Colonic mucosa (tissue), 4 donors: ENCODE measurements at regions not wholly inside any gene's neighbourhood (a gene's known extent, or its start where the extent isn't known, plus 50 kb on each side); places are given as distances from the start of the nearest gene placed in this dataset.

Source experiments
- DNase-seq: peaks from one replicate; pipeline ENCODE4 v3.0.0-alpha.2; 2020
- H3K27ac ChIP-seq: fragments of 200-600 bp; one replicate; pipeline ENCODE4 v1.8.0; 2021
- H3K27me3 ChIP-seq: fragments of 200-600 bp; one replicate; pipeline ENCODE4 v1.8.0; 2021
- H3K36me3 ChIP-seq: fragments of 200-600 bp; one replicate; pipeline ENCODE4 v1.8.0; 2021
- H3K4me1 ChIP-seq: fragments of 200-600 bp; one replicate; pipeline ENCODE4 v1.8.0; 2021; ENCODE audit warnings: mild to moderate bottlenecking
- H3K4me3 ChIP-seq: fragments of 200-600 bp; one replicate; pipeline ENCODE4 v1.8.0; 2021
- H3K9ac ChIP-seq, 2 donors: one replicate each; pipeline ENCODE4 v1.7.0; 2013; ENCODE audit warnings: control low read depth in 2 of 2, low read depth in 2 of 2, low read length in 2 of 2
- H3K9me3 ChIP-seq: fragments of 200-600 bp; one replicate; pipeline ENCODE4 v1.8.0; 2021
- CTCF ChIP-seq: fragments of 200-600 bp; IDR thresholded peaks from one replicate; pipeline ENCODE4 v1.8.0; 2022; ENCODE audit warnings: antibody characterized with exemption, mild to moderate bottlenecking
- intact Hi-C: fragments of 100-400 bp; cut with DNase I; formaldehyde crosslinking; loops from one replicate; pipeline ENCODE4 v1.14.1; 2022
- donor health status: healthy.
- donor health status: DM: no; HTN: no; CAD: no.
- donor health status: DM: no; HTN: no; CAD: no.

GRCh38 chr21:25133939-25134338 is 473.3 kb downstream of the MRPL39 start:
- intact Hi-C loops, result no loop called here
- no peaks in the 10 kb centered on the region for H3K27me3 ChIP-seq
- H3K4me3 ChIP-seq, result no peak overlapping the region
- H3K27ac ChIP-seq, result no peak overlapping the region
- H3K36me3 ChIP-seq, result no peaks in the 10 kb centered on the region
- TF ChIP-seq CTCF, result no peak
- H3K9me3 ChIP-seq, result peaks cover 4% of the 10 kb centered on the region
- no peaks in the 10 kb centered on the region for H3K4me1 ChIP-seq
- no peak overlapping the region for H3K9ac ChIP-seq
- no peak for DNase-seq

- no peak overlapping the region for H3K27ac ChIP-seq
- no peak for TF ChIP-seq CTCF
- no peaks in the 10 kb centered on the region for H3K36me3 ChIP-seq
- no peak for DNase-seq
- no peaks in the 10 kb centered on the region for H3K4me1 ChIP-seq
- H3K27me3 ChIP-seq, result no peaks in the 10 kb centered on the region
- no peak overlapping the region for H3K9ac ChIP-seq
- intact Hi-C loops, result no loop called here
- H3K9me3 ChIP-seq, result peaks cover 4% of the 10 kb centered on the region
- no peak overlapping the region for H3K4me3 ChIP-seq
Observed at GRCh38 chr21:25127811-25128210, 479.5 kb downstream of the MRPL39 start.

DNA sequence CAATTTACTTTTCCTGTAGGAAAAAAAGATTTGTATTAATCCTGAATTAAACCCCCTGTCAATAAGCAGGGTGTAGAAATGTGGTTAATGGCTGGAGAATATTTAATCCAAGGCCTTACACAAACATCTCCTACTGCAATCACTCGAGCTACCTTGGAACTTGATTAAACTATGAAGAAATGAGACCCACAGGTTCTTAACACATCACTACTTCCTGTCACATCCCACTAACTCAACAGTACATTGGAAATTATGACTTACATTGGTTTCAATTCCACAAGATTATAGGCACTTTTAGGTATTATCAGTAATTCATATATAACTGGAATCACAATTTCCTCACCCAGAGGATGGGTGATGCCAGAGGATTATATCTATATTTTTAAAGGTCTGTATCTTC is 480.3 kb downstream of the MRPL39 start:
- Histone ChIP-seq H3K27ac (no peak overlapping the region), H3K9me3 (peaks cover 4% of the 10 kb centered on the region), H3K36me3 (no peaks in the 10 kb centered on the region), H3K4me3 (no peak overlapping the region), H3K9ac (no peak overlapping the region), H3K27me3 (no peaks in the 10 kb centered on the region), H3K4me1 (no peaks in the 10 kb centered on the region)
- DNase-seq, result no peak
- no peak for TF ChIP-seq CTCF
- intact Hi-C loops, result no loop called here

DNA sequence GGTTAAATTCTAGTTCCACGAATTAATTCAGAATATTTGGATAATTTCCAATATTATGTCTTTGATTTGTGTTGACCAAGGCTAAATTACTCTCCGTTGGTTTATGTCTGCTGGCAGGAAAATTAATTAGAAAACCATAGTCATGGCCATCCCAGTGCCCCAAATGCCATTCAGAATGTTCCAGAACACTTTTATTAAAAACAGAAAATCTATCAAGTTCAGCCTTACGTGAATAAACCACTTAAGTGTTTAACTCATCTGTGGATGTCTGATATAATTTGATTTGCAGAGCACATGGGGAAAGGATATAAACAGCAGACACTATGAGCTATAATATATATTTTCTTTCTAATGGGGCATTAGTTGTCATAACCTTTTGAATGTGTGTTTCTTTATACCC is 480.7 kb downstream of the MRPL39 start:
- Histone ChIP-seq H3K9me3 (peaks cover 4% of the 10 kb centered on the region), H3K9ac (no peak overlapping the region), H3K27ac (no peak overlapping the region), H3K4me3 (no peak overlapping the region), H3K27me3 (no peaks in the 10 kb centered on the region), H3K4me1 (no peaks in the 10 kb centered on the region), H3K36me3 (no peaks in the 10 kb centered on the region)
- no peak for TF ChIP-seq CTCF
- no peak for DNase-seq
- intact Hi-C loops, result no loop called here

- intact Hi-C loops, result no loop called here
- H3K27ac ChIP-seq, result no peak overlapping the region
- no peaks in the 10 kb centered on the region for H3K36me3 ChIP-seq
- no peak for TF ChIP-seq CTCF
- DNase-seq, result no peak
- H3K9me3 ChIP-seq, result no peaks in the 10 kb centered on the region
- H3K4me1 ChIP-seq, result no peaks in the 10 kb centered on the region
- H3K4me3 ChIP-seq, result no peak overlapping the region
- H3K27me3 ChIP-seq, result no peaks in the 10 kb centered on the region
- H3K9ac ChIP-seq, result no peak overlapping the region
Observed at GRCh38 chr21:25118648-25119047, 488.6 kb downstream of the MRPL39 start.

- no peaks in the 10 kb centered on the region for H3K36me3 ChIP-seq
- no peak for TF ChIP-seq CTCF
- no peak overlapping the region for H3K27ac ChIP-seq
- no peak overlapping the region for H3K4me3 ChIP-seq
- H3K9ac ChIP-seq, result no peak overlapping the region
- H3K9me3 ChIP-seq, result no peaks in the 10 kb centered on the region
- DNase-seq, result no peak
- no peaks in the 10 kb centered on the region for H3K27me3 ChIP-seq
- intact Hi-C loops, result no loop called here
- H3K4me1 ChIP-seq, result no peaks in the 10 kb centered on the region
Observed at GRCh38 chr21:25115021-25115420, 492.3 kb downstream of the MRPL39 start.
